ENCODE measurements at regions not wholly inside any gene's neighbourhood (a gene's known extent, or its start where the extent isn't known, plus 50 kb on each side); places are given as distances from the start of the nearest gene placed in this dataset.

DNA sequence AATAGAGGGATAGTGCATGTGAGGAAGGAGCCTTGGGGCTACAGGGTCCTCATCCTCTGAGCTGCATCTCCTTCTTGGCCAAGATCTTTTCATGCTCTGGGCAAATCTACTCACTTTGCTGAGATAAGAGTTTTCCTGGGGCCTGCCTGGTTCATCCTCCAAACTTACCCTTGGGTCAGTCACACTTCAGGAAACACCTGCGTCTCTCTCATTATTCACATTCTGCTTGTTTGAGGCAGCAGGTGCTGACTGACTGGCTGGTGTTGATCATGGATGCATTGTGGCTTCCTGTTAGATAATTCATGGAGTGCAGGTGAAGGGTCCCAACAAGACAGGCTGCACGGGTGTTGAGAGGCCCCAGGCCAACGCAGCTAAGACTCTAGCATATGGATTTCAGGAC, 162.6 kb downstream of the SALL1 start:
- Histone ChIP-seq H3K9ac (ENCODE audit: low read depth, low read length) (no peak overlapping the region), H4K5ac (ENCODE audit: low read depth, low read length) (no peak overlapping the region), H3K56ac (ENCODE audit: extremely low read depth, insufficient read depth, low read length) (no peak overlapping the region), H3K79me1 (ENCODE audit: low read depth in 1 of 2, low read length in 2 of 2) (no peaks in the 10 kb centered on the region), H3K4me3 (ENCODE audit: insufficient read depth, low read depth, low read length) (no peak overlapping the region), H2BK5ac (ENCODE audit: low read depth, low read length, poor library complexity, severe bottlenecking) (no peak overlapping the region), H2AK5ac (ENCODE audit: low read depth, low read length) (no peak overlapping the region), H4K91ac (ENCODE audit: insufficient read depth, low read depth, low read length) (no peak overlapping the region), H3K27me3 (ENCODE audit: control insufficient read depth, insufficient read depth, low read length) (no peaks in the 10 kb centered on the region), H3K18ac (ENCODE audit: low read depth, low read length) (no peak overlapping the region), H2BK120ac (ENCODE audit: low read depth, low read length) (no peak overlapping the region), H3K9me1 (ENCODE audit: insufficient read depth, low read length) (no peaks in the 10 kb centered on the region), H2AFZ (replicated peaks; ENCODE audit: low read length, poor library complexity) (no peak overlapping the region), H3K27ac (ENCODE audit: insufficient read depth, low read length) (no peak overlapping the region), H2AK9ac (replicated peaks; ENCODE audit: low read depth, low read length, poor library complexity) (no peak overlapping the region), H3K4me1 (ENCODE audit: control insufficient read depth, insufficient read depth, low read length) (no peaks in the 10 kb centered on the region), H2BK20ac (ENCODE audit: low read depth, low read length) (no peak overlapping the region), H3K4ac (ENCODE audit: low read depth, low read length) (no peak overlapping the region), H3K9me3 (ENCODE audit: control insufficient read depth, insufficient read depth, low read length) (peaks cover 7% of the 10 kb centered on the region; the same call in 1 of the 2 replicates), H3K14ac (replicated peaks; ENCODE audit: low read depth, low read length) (no peak overlapping the region), H4K8ac (ENCODE audit: low read depth in 2 of 2, low read length in 2 of 2) (no peak overlapping the region), H2BK15ac (ENCODE audit: low read depth, low read length) (no peak overlapping the region), H4K20me1 (ENCODE audit: insufficient read depth, low read length) (no peaks in the 10 kb centered on the region), H3K36me3 (ENCODE audit: control insufficient read depth, insufficient read depth, low read length) (no peaks in the 10 kb centered on the region), H3K4me2 (ENCODE audit: low read depth, low read length) (no peak overlapping the region), H3K23ac (ENCODE audit: low read depth, low read length) (no peak overlapping the region)
- WGBS, 2 experiments (ENCODE audit: extremely low coverage in 2 of 2, insufficient read length in 1 of 2): no CpG with 5 or more reads among the region's 3 CpGs
- ATAC-seq (ENCODE audit: low read depth): no peak
- CTCF ChIA-PET: no interaction called here
- TF ChIP-seq NFE2L2 (IDR thresholded peaks at IDR 0.05; ENCODE audit: low read depth, low read length) (no peak), MXI1 (IDR thresholded peaks at IDR 0.05; ENCODE audit: borderline replicate concordance, low read depth, low read length) (no peak), POLR2A (IDR thresholded peaks at IDR 0.05; ENCODE audit: low read depth, low read length) (no peak), RFX5 (IDR thresholded peaks at IDR 0.05; ENCODE audit: low read depth, low read length) (no peak), FOS (IDR thresholded peaks at IDR 0.05; ENCODE audit: low read depth, low read length) (no peak), MAZ (IDR thresholded peaks at IDR 0.05; ENCODE audit: borderline replicate concordance, low read depth, low read length) (no peak), CEBPB (IDR thresholded peaks at IDR 0.05; ENCODE audit: low read depth, low read length) (no peak), SMC3 (IDR thresholded peaks at IDR 0.05; ENCODE audit: low read depth, low read length) (no peak), RAD21 (IDR thresholded peaks at IDR 0.05; ENCODE audit: low read length) (no peak)
- TF ChIP-seq, protein P1, sequence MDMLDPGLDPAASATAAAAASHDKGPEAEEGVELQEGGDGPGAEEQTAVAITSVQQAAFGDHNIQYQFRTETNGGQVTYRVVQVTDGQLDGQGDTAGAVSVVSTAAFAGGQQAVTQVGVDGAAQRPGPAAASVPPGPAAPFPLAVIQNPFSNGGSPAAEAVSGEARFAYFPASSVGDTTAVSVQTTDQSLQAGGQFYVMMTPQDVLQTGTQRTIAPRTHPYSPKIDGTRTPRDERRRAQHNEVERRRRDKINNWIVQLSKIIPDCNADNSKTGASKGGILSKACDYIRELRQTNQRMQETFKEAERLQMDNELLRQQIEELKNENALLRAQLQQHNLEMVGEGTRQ (IDR thresholded peaks at IDR 0.05; ENCODE audit: low read depth, low read length): no peak
- TF ChIP-seq, protein P2, sequence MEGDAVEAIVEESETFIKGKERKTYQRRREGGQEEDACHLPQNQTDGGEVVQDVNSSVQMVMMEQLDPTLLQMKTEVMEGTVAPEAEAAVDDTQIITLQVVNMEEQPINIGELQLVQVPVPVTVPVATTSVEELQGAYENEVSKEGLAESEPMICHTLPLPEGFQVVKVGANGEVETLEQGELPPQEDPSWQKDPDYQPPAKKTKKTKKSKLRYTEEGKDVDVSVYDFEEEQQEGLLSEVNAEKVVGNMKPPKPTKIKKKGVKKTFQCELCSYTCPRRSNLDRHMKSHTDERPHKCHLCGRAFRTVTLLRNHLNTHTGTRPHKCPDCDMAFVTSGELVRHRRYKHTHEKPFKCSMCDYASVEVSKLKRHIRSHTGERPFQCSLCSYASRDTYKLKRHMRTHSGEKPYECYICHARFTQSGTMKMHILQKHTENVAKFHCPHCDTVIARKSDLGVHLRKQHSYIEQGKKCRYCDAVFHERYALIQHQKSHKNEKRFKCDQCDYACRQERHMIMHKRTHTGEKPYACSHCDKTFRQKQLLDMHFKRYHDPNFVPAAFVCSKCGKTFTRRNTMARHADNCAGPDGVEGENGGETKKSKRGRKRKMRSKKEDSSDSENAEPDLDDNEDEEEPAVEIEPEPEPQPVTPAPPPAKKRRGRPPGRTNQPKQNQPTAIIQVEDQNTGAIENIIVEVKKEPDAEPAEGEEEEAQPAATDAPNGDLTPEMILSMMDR (conservative IDR thresholded peaks at IDR 0.05; ENCODE audit: low read depth, low read length): no peak
- TF ChIP-seq, protein P3, sequence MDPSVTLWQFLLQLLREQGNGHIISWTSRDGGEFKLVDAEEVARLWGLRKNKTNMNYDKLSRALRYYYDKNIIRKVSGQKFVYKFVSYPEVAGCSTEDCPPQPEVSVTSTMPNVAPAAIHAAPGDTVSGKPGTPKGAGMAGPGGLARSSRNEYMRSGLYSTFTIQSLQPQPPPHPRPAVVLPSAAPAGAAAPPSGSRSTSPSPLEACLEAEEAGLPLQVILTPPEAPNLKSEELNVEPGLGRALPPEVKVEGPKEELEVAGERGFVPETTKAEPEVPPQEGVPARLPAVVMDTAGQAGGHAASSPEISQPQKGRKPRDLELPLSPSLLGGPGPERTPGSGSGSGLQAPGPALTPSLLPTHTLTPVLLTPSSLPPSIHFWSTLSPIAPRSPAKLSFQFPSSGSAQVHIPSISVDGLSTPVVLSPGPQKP (IDR thresholded peaks at IDR 0.05; ENCODE audit: borderline replicate concordance, low read depth, low read length): no peak
- no TSS peak for BruUV-seq (replicated peaks)
- intact Hi-C loops (cut with micrococcal nuclease) (no loop called here), in situ Hi-C loops (cut with MboI; ENCODE audit: low sequenced_read_pairs) (no loop called here), dilution Hi-C loops (cut with HindIII; ENCODE audit: low sequenced_read_pairs, unreplicated experiment) (no loop called here)
- DNase-seq: no peak
- POLR2A ChIA-PET (ENCODE audit: unreplicated experiment): no interaction called here

All from IMR-90 (cell line).